Gastroesophageal sphincter (tissue), 3 donors: ENCODE measurements at regions not wholly inside any gene's neighbourhood (a gene's known extent, or its start where the extent isn't known, plus 50 kb on each side); places are given as distances from the start of the nearest gene placed in this dataset.

ENCODE experiments used
- CTCF ChIP-seq, 4 experiments: fragments of 200-600 bp in 2 of 4; fragments of 450-650 bp in 2 of 4; sonication (generic) in 1 of 4; IDR thresholded peaks; one replicate each; pipeline ENCODE4 v1.5.1; 2017 to 2019; ENCODE audit warnings: antibody characterized with exemption in 4 of 4, mild to moderate bottlenecking in 2 of 4, moderate library complexity in 2 of 4
- POLR2A ChIP-seq, 2 donors: fragments of 450-650 bp; IDR thresholded peaks; one replicate each; pipeline ENCODE4 v1.6.1; 2017; ENCODE audit warnings: antibody characterized with exemption in 2 of 2, mild to moderate bottlenecking in 2 of 2, moderate library complexity in 1 of 2

- no peak for TF ChIP-seq POLR2A (IDR thresholded peaks at IDR 0.05)
- TF ChIP-seq CTCF (IDR thresholded peaks at IDR 0.05) = no peak
Observed at GRCh38 chr4:15325987-15326386, 101.8 kb upstream of the C1QTNF7 start.
